ENCODE measurements at regions not wholly inside any gene's neighbourhood (a gene's known extent, or its start where the extent isn't known, plus 50 kb on each side); places are given as distances from the start of the nearest gene placed in this dataset.

DNA sequence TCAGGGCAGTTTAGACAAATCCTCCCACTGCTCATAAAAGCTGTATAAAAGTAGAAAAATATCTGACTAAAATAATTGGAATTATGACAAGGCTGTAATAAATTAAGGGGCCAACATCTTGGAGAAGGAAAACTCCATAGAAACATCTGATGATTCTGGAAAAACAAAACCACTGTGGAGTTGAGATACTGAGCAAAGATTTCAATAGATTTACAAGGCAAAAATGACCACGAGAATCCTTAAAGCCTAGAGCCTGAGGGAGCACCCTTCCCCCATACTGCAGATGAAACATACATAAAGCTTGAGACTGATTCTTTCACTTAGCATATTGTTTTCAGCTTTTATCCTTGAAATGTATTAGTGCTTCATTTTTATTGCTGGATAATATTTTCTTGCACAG, 286.4 kb upstream of the MMADHC start:
- no peak for TF ChIP-seq POLR2AphosphoS5 (IDR thresholded peaks at IDR 0.05)
- TF ChIP-seq, protein P1, sequence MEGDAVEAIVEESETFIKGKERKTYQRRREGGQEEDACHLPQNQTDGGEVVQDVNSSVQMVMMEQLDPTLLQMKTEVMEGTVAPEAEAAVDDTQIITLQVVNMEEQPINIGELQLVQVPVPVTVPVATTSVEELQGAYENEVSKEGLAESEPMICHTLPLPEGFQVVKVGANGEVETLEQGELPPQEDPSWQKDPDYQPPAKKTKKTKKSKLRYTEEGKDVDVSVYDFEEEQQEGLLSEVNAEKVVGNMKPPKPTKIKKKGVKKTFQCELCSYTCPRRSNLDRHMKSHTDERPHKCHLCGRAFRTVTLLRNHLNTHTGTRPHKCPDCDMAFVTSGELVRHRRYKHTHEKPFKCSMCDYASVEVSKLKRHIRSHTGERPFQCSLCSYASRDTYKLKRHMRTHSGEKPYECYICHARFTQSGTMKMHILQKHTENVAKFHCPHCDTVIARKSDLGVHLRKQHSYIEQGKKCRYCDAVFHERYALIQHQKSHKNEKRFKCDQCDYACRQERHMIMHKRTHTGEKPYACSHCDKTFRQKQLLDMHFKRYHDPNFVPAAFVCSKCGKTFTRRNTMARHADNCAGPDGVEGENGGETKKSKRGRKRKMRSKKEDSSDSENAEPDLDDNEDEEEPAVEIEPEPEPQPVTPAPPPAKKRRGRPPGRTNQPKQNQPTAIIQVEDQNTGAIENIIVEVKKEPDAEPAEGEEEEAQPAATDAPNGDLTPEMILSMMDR (IDR thresholded peaks at IDR 0.05 in 8 of 11, conservative IDR thresholded peaks at IDR 0.05 in 3 of 11), result no peak

All from spleen (tissue), 7 donors.